Pons (tissue), 1 donor: ENCODE measurements at regions not wholly inside any gene's neighbourhood (a gene's known extent, or its start where the extent isn't known, plus 50 kb on each side); places are given as distances from the start of the nearest gene placed in this dataset.
"Not testable (repeated sequence)": the region's sequence is repeated elsewhere in the genome, so short reads cannot be mapped to it uniquely, and the experiment has no call there.

ENCODE experiments used
- DNase-seq: peaks from one replicate; pipeline ENCODE4 v3.0.0-alpha.2; 2016; ENCODE audit warnings: low spot score

DNA sequence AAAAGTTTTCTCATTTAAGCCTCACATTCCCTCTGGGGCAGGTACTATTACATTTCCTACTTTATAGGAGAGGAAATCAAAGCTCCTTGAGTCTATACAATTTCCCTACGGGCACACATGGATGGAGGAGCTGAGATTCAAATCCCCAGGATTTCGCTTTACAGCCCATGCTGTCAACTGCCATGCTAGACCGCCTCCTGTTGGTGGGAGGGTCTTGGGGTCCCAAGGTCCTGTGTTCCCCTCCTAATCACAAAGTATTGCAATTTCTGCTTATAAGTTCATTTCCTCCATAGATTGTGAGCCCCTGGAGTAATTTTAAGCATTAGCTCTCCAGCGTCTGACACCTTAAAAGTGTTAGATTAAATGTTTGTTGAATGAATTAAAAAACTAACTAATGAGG is 95.9 kb upstream of the SMARCA2 start:
- no peak for DNase-seq

DNA sequence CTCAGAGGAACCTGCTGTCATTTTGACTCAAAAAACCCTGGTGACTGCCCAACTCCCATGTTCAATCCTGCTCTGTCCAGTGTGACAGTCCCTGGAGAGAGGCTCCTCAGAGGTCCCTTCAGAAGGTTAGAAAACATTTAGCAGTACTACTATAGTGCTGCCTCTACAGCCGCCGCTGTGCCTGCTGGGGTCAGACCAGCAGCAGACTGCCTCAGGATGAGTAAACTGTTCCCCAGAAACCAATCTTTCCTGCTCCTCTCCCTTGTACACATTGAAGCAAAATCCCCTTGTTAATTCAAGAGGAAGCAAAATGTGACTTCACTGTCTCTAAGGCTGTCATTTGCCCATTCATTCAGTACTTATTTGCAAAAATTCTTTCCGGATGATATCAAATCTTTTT is 94.8 kb upstream of the SMARCA2 start:
- no peak for DNase-seq

DNA sequence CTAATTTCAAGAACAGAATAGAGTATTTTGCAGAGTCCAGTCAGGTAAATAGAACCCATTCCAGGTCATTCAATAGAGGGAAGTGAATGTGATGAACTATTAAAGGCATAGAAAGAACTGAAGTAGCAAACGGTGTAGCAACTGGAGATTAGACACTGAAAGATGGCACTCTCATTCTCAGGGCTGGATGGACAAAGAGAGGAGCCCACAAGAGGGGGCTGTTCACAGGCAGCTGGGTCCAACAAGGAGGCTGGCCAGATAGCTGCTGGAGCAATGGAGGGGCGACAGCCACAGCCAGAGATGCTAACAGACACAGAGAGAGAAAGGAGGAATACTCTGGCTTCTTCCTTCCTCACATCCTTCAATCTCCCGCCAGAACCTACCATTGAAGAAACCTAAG is 93.1 kb upstream of the SMARCA2 start:
- no peak for DNase-seq

DNA sequence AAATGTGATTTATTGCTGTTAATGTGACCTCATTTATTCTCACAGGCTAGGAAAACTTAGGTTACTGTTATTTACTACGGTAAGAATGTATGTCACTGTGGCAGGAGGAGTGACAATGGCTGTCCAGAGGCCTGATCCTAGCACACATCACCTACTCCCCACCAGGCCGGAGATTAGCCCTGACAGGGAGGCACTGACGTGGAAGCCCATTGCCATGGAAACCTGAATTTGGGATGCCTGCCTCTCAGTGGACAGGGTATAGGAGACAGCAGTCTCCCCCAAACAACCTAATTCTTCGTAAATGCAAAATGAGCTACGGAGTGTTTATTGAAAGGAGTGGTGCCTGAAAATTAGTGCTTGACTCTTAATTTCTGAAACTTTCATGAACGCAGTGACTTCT is 87.6 kb upstream of the SMARCA2 start:
- no peak for DNase-seq

DNA sequence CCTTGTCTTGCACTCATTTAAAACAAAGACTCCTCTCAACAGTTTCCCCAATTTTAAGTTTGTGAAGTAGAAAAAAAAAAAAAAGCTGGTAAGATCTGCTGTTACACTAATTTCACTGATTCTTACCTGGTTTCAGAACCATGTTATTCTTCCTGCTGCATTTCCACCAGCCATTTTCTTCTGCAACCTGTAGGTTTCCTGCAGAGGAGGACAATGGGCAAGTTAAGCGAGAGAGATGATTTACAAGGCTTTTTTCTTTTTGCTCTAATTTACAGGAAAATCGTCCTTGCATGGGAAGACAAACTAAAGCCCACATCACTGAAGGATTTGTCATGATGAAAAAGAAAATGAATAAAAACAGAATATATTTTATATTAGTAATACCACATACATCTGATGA is 86.0 kb upstream of the SMARCA2 start:
- no peak for DNase-seq

DNA sequence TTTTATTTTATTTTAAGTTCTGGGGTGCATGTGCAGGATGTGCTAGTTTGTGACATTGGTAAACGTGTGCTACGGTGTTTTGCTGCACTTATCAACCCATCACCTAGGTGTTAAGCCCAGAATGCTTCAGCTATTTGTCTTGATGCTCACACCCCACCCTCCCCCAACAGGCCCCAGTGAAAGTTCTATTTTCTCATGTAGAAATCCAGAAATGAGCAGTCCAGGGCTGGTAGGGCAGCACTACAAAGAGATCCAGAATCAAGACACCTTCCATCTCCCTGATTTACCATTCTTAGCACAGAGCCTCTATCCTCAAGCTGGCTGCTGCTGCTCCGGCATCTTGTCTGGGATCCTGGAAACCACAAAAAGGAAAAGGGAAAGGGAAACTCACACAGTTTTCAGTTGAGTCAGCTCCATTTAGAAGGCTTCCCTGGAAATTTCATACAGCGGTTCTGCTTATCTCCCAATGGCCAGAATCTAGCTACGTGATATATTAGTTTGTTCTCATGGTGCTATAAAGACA is 85.4 kb upstream of the SMARCA2 start:
- DNase-seq: no peak

DNA sequence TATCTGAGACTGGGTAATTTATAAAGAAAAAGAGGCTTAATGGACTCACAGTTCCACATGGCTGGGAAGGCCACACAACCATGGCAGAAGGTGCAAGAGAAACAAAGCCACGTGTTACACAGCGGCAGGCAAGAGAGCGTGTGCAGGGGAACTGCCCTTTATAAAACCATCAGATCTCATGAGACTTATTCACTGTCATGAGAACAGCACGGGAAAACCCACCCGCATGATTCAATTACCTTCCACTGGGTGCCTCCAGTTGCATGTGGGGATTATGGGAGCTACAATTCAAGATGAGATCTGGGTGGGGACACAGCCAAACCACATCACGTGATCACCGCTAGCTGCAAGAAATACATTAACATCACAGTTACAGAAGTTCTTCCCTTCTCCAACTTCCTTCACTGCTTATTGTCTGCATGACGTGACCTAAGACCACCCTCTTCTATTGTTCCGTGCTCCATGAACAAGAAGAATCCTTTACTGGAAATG is 84.9 kb upstream of the SMARCA2 start:
- not testable (repeated sequence) for DNase-seq

DNA sequence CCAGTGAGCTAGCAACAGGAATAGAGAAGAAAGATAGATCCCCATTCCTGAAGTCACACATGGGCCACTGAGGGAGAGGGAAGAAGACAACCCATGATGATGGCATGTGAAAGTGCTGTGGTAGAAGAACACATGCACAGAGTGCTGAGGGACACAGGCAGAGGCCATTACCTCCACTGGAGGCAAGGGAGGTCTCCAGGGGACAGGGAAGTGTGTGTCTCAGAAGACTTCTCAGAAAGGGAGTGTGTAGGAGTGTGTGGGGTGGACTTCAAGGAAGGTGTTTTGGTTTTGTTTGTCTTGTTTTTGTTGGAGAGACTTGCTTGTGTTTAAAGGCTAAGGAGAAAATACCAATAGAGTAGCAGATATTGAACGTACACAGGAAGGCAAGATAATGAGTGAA is 77.0 kb upstream of the SMARCA2 start:
- no peak for DNase-seq

DNA sequence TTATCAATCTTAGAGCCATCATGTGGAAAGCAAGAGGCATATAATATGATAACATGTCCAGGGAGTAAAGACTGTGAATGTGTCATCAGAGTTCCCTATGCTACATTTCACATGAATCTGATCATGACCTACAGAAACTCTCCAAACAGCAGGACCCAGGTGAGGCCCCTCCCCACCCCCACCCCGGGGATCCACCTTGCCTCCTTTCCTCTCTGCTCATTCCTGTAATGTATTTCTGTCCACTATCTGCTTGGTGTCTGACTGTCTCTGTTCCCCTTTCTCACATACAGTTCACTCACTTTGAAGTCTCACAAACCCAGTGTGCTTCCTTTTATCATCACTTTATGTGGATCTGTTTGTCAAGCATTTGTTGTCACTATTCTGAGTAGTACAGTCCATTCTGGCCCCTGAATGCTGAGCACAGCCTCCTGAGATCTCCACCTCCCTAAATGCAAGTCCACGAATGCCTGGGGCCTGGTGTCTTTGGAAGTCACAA is 76.4 kb upstream of the SMARCA2 start:
- no peak for DNase-seq

DNA sequence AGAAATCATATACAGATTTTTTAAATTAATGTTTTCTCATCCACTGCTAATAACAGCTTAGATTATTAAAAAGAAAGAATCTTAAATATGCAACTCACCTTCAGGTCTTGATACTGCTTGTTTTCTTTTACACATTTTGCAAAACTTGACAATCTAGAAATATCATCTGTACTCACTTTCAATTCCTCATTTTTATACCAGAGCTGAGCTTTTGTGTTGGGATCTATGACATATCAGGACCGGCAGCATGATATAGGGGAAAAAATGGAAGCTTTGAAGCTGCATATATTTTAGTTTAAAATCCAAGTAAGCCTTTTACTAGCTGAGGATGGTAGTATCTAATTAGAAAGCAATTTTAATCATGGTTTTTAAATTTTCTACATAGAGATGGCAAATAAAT is 75.7 kb upstream of the SMARCA2 start:
- no peak for DNase-seq

DNA sequence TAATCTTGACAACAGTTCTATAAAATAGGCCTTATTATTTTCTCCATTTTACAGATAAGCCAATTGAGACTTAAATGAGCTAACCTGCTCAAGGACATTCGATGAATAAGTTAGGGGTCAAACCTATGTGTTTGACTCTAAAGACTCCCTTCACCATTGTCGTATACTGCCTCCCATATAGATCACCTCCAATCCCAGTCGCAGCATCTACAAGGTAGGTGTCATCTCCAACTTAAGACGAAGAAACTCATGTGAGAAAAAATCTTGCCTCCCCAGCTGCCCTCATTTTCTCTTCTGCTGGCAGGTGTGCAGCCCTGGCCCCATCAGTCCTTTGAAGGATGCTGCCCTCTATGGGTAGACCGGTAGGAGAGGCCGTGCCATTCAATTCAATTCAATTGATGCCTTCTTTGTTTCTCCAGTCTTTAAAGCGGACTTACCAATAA is 75.2 kb upstream of the SMARCA2 start:
- peak; percentile 43 for DNase-seq

DNA sequence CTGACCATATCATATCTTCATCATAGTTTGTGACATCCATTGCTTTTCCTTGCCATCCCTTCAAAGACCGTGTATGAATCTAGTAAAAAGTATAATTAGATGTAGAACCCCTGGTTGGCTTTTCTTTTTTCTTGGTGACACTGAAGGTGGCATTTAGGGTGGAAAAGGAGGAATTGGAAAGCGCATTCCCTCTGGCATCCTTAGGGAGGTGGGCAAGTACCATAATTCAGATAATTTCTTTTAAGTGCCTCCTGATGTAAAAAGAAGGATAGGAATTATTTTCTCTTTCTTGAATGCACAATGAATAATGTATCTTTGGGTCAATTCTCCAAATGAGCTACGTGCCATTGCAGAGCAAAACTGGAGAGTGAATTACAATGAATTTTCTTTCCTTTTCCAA is 73.2 kb upstream of the SMARCA2 start:
- no peak for DNase-seq

DNA sequence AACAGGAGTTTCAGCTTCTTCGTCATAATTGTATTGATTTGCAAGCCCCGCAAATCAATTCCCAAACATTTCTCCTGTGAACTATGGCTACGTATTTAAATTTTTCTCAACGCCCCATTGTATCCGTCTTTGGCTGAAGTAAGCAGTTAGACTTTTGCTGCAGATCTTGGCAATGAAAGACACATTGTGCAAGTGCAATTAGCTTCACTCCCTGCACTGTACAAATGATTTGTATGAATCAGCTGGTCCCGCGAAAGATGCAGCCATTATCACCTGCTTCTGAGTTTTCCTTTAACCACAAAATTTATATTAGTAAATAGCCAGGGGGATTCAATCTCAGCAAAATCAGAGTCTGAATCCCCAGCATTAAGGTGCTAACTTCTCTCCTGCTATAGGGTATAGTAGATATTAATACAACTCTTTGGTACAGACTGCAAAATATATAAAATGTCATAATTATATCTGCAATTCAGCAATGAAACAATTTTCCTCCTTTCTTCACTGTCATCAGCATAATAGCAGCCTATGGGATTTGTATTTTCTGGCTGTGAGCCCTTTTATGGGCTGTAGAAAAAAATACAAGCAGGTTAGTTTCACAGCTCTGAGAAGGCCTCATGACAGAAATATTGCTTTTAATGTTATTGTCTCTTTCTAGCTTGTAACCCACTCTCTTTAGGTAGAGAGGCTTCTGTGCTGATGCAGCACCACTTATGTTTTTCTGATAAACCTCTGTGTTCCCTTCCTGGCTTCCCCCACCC is 68.4 kb upstream of the SMARCA2 start:
- DNase-seq: peak; percentile 63

DNA sequence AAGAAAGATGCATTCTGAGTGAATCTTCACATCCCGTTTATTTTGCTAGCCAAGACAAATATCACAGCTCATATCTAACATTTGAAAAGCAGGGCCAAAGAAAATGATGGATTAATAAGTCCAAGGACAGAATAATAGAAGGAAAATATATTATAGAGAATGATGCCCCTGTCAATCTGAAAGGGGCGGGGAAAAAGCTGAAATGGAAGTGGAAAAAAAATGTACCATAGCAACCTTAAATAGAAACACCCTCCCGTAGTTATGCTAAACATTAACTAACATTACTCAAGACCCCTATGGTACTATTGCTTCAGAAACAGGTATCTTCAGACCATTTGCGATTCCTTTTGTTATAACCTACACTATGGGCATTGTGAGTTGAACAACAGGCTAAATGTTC is 67.7 kb upstream of the SMARCA2 start:
- no peak for DNase-seq

DNA sequence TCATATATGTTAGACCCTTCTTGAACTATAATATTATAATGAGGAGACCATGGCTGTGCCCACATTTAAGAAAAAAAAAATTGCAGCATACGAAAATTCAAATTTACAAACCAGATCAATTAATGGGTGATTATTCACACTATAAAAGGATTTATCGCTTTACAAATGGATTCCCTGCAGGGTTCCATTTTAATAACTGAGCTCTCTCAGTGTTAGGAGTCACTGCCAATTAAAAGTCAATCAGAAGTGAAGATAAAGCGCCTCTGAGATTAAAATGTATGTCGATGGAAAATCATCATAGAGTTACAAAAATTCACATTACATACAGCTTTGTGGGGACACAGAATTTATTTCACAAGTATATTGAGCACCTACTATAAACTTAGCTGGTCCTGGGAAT is 66.6 kb upstream of the SMARCA2 start:
- no peak for DNase-seq

DNA sequence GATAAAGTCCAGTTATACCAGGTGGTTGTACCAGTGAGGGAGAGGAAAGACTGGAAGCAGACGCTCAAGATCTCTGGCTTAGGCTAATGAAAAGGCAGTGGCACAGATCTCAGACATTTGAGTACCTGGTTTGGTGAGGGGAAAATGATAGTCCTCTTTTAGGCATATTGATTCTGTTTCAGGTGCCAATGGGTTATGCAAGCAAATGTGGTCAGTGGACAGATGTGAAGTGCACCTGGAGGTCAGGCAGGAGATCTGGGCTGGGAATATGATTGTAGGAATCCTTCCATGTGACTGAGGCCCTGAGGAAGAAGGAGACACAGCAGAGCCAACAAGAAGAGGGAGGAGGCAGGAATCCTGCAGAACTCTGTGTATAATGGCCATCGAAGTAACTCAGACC is 63.7 kb upstream of the SMARCA2 start:
- no peak for DNase-seq

DNA sequence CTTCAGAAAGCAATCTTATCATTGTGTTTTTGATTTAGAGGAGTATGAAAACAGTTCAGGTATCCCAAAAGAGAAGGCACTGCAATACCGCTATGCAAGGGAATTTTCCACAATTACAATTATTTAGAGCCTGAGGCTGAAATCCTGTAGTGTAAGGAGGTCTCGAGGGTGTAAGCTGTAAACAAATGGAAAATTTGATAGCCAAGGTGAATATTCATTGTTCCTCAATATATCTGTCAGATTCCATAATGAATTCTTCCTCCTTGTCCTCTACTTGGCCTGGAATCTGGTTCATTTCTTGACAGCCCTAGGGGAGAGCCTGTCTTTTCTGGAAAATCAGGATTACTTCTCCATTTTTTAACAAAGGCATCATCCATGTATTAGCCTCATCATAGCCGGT is 63.1 kb upstream of the SMARCA2 start:
- DNase-seq: no peak

DNA sequence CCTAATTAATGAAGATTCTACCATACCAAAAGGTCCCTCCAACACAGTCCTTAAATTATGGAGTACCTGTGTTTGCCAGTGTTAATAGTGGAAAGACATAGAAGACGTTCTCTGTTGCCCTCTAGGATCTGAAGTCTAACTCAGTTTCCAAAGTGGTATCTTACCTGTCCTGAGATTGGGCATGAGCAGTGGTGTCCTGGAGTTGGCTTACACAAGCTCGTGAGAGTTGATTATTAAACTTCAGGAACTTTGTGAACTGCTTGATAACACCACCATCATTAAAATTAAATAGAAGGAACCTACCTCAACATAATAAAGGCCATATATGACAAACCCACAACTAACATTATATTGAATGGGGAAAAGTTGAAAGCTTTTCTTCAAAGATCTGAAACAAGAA is 60.9 kb upstream of the SMARCA2 start:
- no peak for DNase-seq

DNA sequence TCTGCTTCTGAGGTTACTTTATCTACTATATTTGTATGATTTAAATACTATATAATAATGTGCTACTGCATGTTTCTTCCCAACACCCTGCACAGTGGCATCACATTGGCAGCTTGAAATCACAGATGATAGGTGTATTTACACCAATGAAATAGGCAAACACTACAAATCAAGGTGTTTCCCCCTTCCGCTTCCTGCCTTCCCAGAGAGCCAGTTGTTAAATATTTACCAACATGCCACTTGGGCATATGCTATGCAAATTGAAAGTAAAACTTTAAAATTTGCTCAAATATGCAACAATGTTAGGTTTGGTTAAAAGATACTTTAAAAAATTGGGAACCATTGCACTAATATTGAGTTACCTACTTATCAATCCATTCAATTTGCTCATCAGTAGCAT is 58.2 kb upstream of the SMARCA2 start:
- no peak for DNase-seq

DNA sequence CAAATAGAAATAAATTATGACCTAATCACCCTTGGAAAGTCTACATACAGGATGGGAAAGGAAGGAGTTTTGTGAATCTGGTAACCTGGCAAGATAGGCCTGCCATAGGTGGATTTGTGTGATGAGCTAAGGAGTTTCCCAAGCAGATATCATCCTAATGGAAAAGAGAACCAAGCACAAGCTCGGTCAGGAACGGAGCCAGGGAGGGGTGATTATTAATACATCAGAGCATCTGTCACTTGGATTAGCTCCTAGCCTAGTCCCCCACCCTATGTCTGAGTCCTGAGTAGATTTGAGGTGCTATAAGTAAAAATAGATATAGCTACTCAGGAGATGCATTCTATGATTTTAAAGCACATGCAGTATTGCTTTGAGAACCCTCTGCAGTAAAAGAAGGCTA is 57.3 kb upstream of the SMARCA2 start:
- no peak for DNase-seq

DNA sequence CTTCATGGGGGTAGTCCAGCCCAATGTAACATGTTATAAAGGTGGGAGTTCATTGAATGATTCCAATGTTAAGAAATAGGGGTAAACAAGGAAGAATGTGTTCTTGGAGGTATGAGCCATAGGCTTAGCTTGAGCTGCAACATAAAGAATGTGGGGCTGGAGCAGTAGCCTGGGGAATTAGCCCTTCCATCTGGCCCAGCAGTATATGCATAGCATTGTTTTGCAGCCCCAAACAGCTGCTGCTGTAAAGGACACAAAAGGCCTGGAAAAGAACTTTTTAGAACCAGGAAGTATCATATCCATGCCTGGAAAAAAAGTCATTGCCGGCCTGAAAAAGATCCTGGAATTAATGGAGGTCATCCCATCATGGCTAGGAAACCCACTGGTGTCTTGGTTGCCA is 55.8 kb upstream of the SMARCA2 start:
- DNase-seq: no peak

DNA sequence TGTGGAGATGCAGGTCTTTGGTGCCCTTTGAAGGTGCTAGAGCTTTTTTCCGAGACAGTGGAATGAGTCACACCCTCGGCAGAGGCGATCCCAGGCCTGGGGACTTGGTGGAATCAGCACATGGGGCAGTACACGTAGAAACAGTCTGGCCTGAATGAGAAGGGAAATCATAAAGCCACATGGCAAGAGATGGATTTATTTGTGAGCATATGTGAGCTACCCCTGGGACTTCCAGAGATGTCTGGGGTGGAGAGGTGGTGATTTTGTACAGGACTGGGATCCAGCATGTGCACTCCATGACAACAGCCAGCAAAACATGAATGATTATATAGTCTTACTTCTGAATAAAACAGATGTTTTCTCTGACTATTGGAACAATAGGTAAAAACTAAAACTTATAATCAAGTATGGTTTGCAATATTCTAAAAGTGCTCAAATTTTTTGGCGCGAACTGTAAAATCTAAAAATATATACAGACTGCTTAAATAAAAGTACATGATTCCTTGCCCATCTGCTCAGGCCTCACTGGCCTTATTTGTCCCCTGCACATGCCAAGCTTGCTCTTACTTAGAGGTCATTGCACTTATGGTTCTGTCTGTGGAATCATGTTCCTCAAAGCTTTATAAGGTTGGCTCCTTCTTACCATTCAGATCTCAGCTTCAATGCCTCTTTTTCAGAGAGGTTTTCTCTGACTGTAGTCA is 54.7 kb upstream of the SMARCA2 start:
- no peak for DNase-seq

DNA sequence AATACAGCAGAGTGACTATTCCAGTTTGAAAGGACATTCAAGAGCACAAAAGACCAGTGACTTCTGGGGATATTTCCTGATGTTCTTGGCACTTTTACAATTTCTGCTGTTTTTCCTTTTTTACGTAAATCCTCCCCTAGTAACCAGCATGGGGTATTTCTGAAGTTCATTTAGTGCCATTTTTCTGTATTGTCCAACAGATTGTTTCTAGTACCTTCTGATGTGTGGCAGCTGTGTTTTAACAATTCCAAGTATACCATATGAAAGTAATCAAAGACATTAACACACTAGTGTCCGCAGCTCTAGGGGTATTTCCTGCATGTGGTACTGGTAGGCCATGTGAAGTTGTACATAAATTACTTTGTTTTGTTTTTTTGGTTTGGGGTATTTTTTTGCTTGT is 53.0 kb upstream of the SMARCA2 start:
- no peak for DNase-seq
